ENCODE measurements at regions not wholly inside any gene's neighbourhood (a gene's known extent, or its start where the extent isn't known, plus 50 kb on each side); places are given as distances from the start of the nearest gene placed in this dataset.

- H3K4me2 ChIP-seq (ENCODE audit: low read length), result no peak overlapping the region
- no peaks in the 10 kb centered on the region for H3K27me3 ChIP-seq (ENCODE audit: control insufficient read depth, low read length)
- H3K4me1 ChIP-seq (ENCODE audit: control insufficient read depth, low read length), result no peaks in the 10 kb centered on the region
- no peaks in the 10 kb centered on the region for H3K36me3 ChIP-seq (ENCODE audit: control insufficient read depth, low read length)
- no peaks in the 10 kb centered on the region for H3K9me3 ChIP-seq (ENCODE audit: control insufficient read depth, insufficient read depth, low read length)
- no peaks in the 10 kb centered on the region for H3K79me2 ChIP-seq (ENCODE audit: control insufficient read depth, low read length)
- H3K4me3 ChIP-seq (ENCODE audit: low read length), result no peak overlapping the region
- no peaks in the 10 kb centered on the region for H3K9me2 ChIP-seq (replicated peaks; ENCODE audit: control insufficient read depth, low read length)
- no peak overlapping the region for H3K27ac ChIP-seq (ENCODE audit: low read depth, low read length)
- no peak for TF ChIP-seq EZH2phosphoT487 (IDR thresholded peaks at IDR 0.05; ENCODE audit: borderline replicate concordance, low read length)
- no peak for TF ChIP-seq CTCF (IDR thresholded peaks at IDR 0.05; ENCODE audit: low read depth, low read length, poor library complexity, severe bottlenecking)
- no peaks in the 10 kb centered on the region for H4K20me1 ChIP-seq (ENCODE audit: control insufficient read depth, insufficient read depth, low read depth, low read length)
- H3F3A ChIP-seq (ENCODE audit: control insufficient read depth, insufficient read depth), result no peaks in the 10 kb centered on the region
Measured at GRCh38 chr5:118125687-118126086, 862.7 kb downstream of the DTWD2 start.

GRCh38 chr5:118121258-118121657, 867.1 kb downstream of the DTWD2 start:
- H4K20me1 ChIP-seq (ENCODE audit: control insufficient read depth, insufficient read depth, low read depth, low read length), result no peaks in the 10 kb centered on the region
- TF ChIP-seq CTCF (IDR thresholded peaks at IDR 0.05; ENCODE audit: low read depth, low read length, poor library complexity, severe bottlenecking) (no peak), EZH2phosphoT487 (IDR thresholded peaks at IDR 0.05; ENCODE audit: borderline replicate concordance, low read length) (no peak)
- H3K4me3 ChIP-seq (ENCODE audit: low read length), result no peak overlapping the region
- no peaks in the 10 kb centered on the region for H3K79me2 ChIP-seq (ENCODE audit: control insufficient read depth, low read length)
- no peaks in the 10 kb centered on the region for H3K9me2 ChIP-seq (replicated peaks; ENCODE audit: control insufficient read depth, low read length)
- H3F3A ChIP-seq (ENCODE audit: control insufficient read depth, insufficient read depth), result no peaks in the 10 kb centered on the region
- H3K4me2 ChIP-seq (ENCODE audit: low read length), result no peak overlapping the region
- no peaks in the 10 kb centered on the region for H3K27me3 ChIP-seq (ENCODE audit: control insufficient read depth, low read length)
- H3K9me3 ChIP-seq (ENCODE audit: control insufficient read depth, insufficient read depth, low read length), result no peaks in the 10 kb centered on the region
- no peaks in the 10 kb centered on the region for H3K36me3 ChIP-seq (ENCODE audit: control insufficient read depth, low read length)
- no peak overlapping the region for H3K27ac ChIP-seq (ENCODE audit: low read depth, low read length)
- H3K4me1 ChIP-seq (ENCODE audit: control insufficient read depth, low read length), result no peaks in the 10 kb centered on the region

GRCh38 chr5:118115791-118116190, 872.6 kb downstream of the DTWD2 start:
- H4K20me1 ChIP-seq (ENCODE audit: control insufficient read depth, insufficient read depth, low read depth, low read length), result no peaks in the 10 kb centered on the region
- H3K4me1 ChIP-seq (ENCODE audit: control insufficient read depth, low read length), result no peaks in the 10 kb centered on the region
- H3K27ac ChIP-seq (ENCODE audit: low read depth, low read length), result no peak overlapping the region
- no peak overlapping the region for H3K4me3 ChIP-seq (ENCODE audit: low read length)
- H3K4me2 ChIP-seq (ENCODE audit: low read length), result no peak overlapping the region
- H3K79me2 ChIP-seq (ENCODE audit: control insufficient read depth, low read length), result no peaks in the 10 kb centered on the region
- H3K9me2 ChIP-seq (replicated peaks; ENCODE audit: control insufficient read depth, low read length), result no peaks in the 10 kb centered on the region
- H3F3A ChIP-seq (ENCODE audit: control insufficient read depth, insufficient read depth), result no peaks in the 10 kb centered on the region
- H3K36me3 ChIP-seq (ENCODE audit: control insufficient read depth, low read length), result no peaks in the 10 kb centered on the region
- TF ChIP-seq CTCF (IDR thresholded peaks at IDR 0.05; ENCODE audit: low read depth, low read length, poor library complexity, severe bottlenecking), result no peak
- TF ChIP-seq EZH2phosphoT487 (IDR thresholded peaks at IDR 0.05; ENCODE audit: borderline replicate concordance, low read length), result no peak
- H3K9me3 ChIP-seq (ENCODE audit: control insufficient read depth, insufficient read depth, low read length), result no peaks in the 10 kb centered on the region
- no peaks in the 10 kb centered on the region for H3K27me3 ChIP-seq (ENCODE audit: control insufficient read depth, low read length)

GRCh38 chr5:118111956-118112355, 876.4 kb downstream of the DTWD2 start:
- no peaks in the 10 kb centered on the region for H3K36me3 ChIP-seq (ENCODE audit: control insufficient read depth, low read length)

More at GRCh38 chr5:118111956-118112355, 876.4 kb downstream of the DTWD2 start:
- Histone ChIP-seq H3K4me2 (ENCODE audit: low read length) (no peak overlapping the region), H3K4me3 (ENCODE audit: low read length) (no peak overlapping the region), H3K4me1 (ENCODE audit: control insufficient read depth, low read length) (no peaks in the 10 kb centered on the region), H3K27me3 (ENCODE audit: control insufficient read depth, low read length) (no peaks in the 10 kb centered on the region), H3K79me2 (ENCODE audit: control insufficient read depth, low read length) (no peaks in the 10 kb centered on the region), H3K27ac (ENCODE audit: low read depth, low read length) (no peak overlapping the region), H3K9me3 (ENCODE audit: control insufficient read depth, insufficient read depth, low read length) (no peaks in the 10 kb centered on the region), H4K20me1 (ENCODE audit: control insufficient read depth, insufficient read depth, low read depth, low read length) (no peaks in the 10 kb centered on the region), H3K9me2 (replicated peaks; ENCODE audit: control insufficient read depth, low read length) (no peaks in the 10 kb centered on the region), H3F3A (ENCODE audit: control insufficient read depth, insufficient read depth) (no peaks in the 10 kb centered on the region)
- TF ChIP-seq CTCF (IDR thresholded peaks at IDR 0.05; ENCODE audit: low read depth, low read length, poor library complexity, severe bottlenecking) (no peak), EZH2phosphoT487 (IDR thresholded peaks at IDR 0.05; ENCODE audit: borderline replicate concordance, low read length) (no peak)
